GM21786 (cell line): ENCODE measurements at regions not wholly inside any gene's neighbourhood (a gene's known extent, or its start where the extent isn't known, plus 50 kb on each side); places are given as distances from the start of the nearest gene placed in this dataset.

Experiments
- ATAC-seq: cut with Tn5 transposase; IDR thresholded peaks from one replicate; pipeline ENCODE4 v1.9.1; 2021; ENCODE audit not compliant: unreplicated experiment

- ATAC-seq: no peak
These were observed 516.6 kb upstream of the LCORL start for GRCh38 chr4:18538121-18538520.

GRCh38 chr4:18536428-18536827 lies 514.9 kb upstream of the LCORL start:
- ATAC-seq: no peak

GRCh38 chr4:18535948-18536347 lies 514.4 kb upstream of the LCORL start:
- no peak for ATAC-seq

GRCh38 chr4:18533262-18533775 lies 511.8 kb upstream of the LCORL start:
- ATAC-seq: no peak

- ATAC-seq: no peak
These were observed 510.2 kb upstream of the LCORL start for GRCh38 chr4:18531731-18532130.

GRCh38 chr4:18529482-18529881 lies 507.9 kb upstream of the LCORL start:
- no peak for ATAC-seq

- ATAC-seq: no peak
These were observed 503.1 kb upstream of the LCORL start for GRCh38 chr4:18524667-18525066.

GRCh38 chr4:18518098-18518497 lies 496.5 kb upstream of the LCORL start:
- no peak for ATAC-seq

GRCh38 chr4:18513861-18514260 lies 492.3 kb upstream of the LCORL start:
- no peak for ATAC-seq

GRCh38 chr4:18512718-18513117 lies 491.2 kb upstream of the LCORL start:
- ATAC-seq: no peak

GRCh38 chr4:18511727-18512126 lies 490.2 kb upstream of the LCORL start:
- no peak for ATAC-seq

GRCh38 chr4:18508786-18509185 lies 487.2 kb upstream of the LCORL start:
- ATAC-seq: no peak

- no peak for ATAC-seq
These were observed 459.4 kb upstream of the LCORL start for GRCh38 chr4:18480928-18481327.

GRCh38 chr4:18480342-18480741 lies 458.8 kb upstream of the LCORL start:
- ATAC-seq: no peak

- no peak for ATAC-seq
These were observed 458.3 kb upstream of the LCORL start for GRCh38 chr4:18479825-18480224.

GRCh38 chr4:18463987-18464559 lies 442.5 kb upstream of the LCORL start:
- ATAC-seq: no peak

- no peak for ATAC-seq
These were observed 436.9 kb upstream of the LCORL start for GRCh38 chr4:18458465-18458864.

GRCh38 chr4:18454349-18454748 lies 432.8 kb upstream of the LCORL start:
- ATAC-seq: no peak

GRCh38 chr4:18445110-18445509 lies 423.6 kb upstream of the LCORL start:
- ATAC-seq: no peak

GRCh38 chr4:18444206-18444605 lies 422.7 kb upstream of the LCORL start:
- no peak for ATAC-seq

GRCh38 chr4:18442957-18443356 lies 421.4 kb upstream of the LCORL start:
- ATAC-seq: no peak

GRCh38 chr4:18441676-18442075 lies 420.1 kb upstream of the LCORL start:
- ATAC-seq: no peak

- ATAC-seq: no peak
These were observed 419.6 kb upstream of the LCORL start for GRCh38 chr4:18441203-18441590.
